Hematopoietic multipotent progenitor cell (in vitro differentiated cells): ENCODE measurements at regions not wholly inside any gene's neighbourhood (a gene's known extent, or its start where the extent isn't known, plus 50 kb on each side); places are given as distances from the start of the nearest gene placed in this dataset.
"Not testable (repeated sequence)": the region's sequence is repeated elsewhere in the genome, so short reads cannot be mapped to it uniquely, and the experiment has no call there.

Source experiments
- DNase-seq, 3 donors: peaks; one replicate each; pipeline ENCODE4 v3.0.0-alpha.2; 2011 to 2015; ENCODE audit warnings: low read depth in 2 of 3, low spot score in 2 of 3

DNA sequence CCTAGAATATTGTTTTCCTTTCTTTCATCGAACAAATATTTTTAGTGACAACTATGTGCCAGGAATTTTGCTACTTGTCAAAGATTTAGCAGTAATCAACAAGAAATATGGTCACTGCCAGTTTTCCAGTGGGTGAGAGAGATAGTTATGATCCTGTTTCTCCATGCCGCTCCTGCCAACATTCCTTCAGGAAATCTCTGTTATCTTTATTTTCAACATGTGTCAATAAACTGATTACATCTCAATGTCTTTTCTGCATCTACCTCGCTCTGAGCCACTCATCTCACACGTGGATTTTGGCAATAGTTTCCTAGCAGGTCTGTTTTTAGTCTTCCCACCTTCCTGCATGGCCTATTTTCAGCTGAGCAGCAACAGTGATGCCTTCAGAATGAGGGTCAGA lies 650.0 kb upstream of the STXBP6 start:
- DNase-seq = no peak

DNA sequence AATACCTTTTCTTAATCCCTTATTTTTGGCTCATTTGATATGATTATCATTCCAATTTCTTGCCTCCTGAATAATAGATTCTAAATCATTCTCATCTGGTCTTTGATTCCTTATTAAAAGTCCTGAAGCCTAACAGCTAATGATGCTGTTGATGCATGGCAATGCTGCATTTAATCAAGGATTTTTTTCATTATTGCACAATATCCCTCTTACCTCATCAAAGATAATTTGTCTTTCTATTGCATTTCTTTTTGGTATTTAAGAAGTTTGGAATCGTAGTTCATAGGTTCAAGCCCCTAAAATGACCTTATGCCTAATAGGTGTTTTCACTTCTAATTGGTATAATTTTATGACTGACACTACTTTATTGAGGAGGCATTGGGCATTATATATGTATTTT lies 648.2 kb upstream of the STXBP6 start:
- DNase-seq = no peak

DNA sequence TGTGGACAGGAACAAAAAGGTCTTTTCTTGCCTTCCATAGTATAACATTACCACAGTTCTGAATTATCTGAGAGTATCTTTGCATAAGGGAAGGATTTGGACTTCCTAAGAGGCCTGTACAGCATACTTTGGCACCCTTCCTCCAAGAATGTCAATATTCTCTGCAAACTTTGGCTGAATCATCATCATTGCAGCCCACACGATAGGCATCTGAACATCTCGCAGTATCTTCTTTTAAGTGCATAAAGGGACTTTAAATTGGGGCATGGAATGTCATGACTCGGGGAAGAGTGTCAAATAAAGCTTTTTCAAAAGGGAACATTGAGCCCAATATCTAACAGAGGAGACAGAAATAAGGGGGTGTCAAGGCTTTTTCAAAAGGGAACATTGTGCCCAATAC lies 646.2 kb upstream of the STXBP6 start:
- DNase-seq = no peak

DNA sequence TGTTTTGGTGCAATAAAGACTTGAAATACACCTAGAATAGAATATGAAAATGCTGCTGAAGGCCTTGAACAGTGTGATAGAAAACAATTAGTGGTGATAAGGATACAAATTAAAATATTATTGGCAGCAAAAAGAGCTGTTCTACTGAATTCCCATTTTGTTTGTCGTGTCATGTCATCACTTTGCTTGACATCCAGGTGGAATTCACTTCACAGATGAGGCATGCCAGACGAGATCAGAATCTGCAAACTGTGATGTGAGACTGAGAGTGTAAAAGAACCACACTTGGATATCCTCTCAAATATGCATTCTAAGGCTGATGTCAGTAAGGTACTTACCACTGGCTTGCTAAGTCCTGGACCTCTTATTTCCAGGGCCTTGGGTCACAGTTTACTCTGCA lies 635.1 kb upstream of the STXBP6 start:
- DNase-seq = no peak

DNA sequence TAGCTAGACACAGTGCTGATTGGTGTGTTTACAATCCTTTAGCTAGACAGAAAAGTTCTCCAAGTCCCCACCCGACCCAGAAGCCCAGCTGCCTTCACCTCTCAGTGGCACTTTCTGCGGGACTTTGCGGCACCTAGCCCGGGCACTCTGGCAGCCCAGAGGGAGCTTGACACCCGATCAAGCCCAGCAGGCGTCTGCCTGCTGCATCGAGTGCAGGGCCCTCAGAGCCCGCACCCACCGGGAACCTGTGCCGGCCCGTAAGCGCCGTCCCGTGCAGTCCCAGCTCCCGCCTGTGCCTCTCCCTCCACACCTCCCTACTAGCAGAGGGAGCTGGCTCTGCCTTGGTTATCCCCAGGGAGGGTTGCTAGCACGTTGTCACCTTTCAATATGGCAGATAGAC lies 631.0 kb upstream of the STXBP6 start:
- no peak for DNase-seq

DNA sequence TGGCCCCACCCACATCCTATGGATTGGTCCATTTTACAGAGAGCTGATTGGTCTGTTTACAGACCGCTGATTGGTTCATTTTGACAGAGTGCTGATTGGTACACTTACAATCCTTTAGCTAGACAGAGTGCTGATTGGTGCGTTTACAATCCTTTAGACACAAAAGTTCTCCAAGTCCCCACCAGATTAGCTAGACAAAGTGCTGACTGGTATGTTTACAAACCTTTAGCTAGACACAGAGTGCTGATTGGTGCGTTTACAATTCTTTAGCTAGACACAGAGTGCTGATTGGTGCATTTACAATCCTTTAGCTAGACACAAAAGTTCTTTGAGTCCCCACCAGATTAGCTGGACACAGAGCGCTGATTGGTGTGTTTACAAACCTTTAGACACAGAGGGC lies 630.6 kb upstream of the STXBP6 start:
- not testable (repeated sequence) for DNase-seq

DNA sequence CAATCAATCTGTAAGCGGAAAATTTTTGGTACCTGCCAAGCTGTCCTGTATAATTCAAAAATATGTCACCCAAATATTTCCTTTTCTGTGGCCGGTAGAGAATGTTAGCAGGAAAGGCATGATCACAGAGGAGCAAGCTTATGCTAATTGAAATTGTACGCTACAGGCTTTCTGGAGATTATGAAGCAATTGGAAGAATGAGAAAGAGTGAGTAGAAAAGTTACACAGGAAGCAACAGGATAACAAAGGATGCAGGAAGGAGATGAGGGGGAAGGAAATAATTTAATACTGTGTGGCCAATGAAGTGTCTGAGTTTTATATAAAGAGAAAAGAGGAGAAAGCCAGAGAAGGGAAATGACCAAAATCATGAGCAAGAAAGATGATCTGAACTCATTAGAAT lies 627.2 kb upstream of the STXBP6 start:
- no peak for DNase-seq

DNA sequence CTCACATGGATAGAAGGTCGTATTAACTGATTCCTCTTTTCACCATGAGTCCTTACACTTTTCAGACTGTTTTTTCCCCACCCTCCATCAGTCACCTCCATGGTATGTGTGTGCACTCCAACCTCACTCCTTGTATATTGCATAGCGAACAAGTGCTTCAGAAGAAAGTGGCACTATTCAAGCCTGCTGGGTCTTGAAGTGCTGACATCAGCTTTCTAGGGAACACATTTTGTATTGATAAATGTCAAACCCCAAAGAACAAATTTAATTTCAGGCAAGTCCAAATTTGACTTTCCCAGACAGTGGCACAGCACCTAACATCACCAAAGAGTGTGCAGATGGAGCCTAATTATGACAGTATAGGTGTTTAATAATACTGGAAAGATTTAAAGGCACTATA lies 617.4 kb upstream of the STXBP6 start:
- no peak for DNase-seq

DNA sequence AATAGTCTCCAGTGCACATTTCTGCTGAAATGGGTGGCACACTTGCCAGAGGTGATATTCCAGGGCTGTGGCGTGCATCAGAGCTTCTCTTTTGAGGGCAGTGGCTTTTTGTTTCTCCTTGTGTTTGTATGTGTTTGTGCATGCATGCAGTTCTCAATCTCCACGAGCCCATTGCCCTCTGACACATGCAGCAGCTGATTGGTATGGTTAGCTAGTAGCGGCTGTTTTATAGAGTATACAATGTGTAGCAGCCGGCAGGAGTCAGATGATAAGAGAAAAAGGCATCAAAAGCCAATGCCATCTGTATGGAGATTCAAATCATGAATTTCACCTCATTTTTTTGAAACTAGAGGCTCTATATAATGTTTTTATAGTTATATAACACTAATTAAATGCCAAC lies 616.9 kb upstream of the STXBP6 start:
- no peak for DNase-seq

DNA sequence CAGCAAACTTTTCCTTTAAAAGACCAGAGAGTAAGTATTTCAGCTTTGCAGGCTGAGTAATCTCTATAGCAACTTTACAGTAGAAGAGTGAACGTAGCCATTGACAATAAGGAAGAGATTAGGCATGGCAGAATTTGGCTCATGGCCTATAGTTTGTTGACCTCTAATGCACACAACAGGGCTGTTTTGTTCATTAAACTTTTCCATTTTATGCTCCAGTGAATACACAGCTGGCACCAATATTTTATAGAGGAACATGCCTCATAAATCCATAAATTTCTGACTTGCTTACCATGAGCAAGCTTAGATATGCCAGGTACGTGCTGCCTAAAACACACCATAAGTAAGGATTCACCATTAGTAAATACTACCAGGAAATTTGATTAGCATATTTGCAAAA lies 609.0 kb upstream of the STXBP6 start:
- no peak for DNase-seq

DNA sequence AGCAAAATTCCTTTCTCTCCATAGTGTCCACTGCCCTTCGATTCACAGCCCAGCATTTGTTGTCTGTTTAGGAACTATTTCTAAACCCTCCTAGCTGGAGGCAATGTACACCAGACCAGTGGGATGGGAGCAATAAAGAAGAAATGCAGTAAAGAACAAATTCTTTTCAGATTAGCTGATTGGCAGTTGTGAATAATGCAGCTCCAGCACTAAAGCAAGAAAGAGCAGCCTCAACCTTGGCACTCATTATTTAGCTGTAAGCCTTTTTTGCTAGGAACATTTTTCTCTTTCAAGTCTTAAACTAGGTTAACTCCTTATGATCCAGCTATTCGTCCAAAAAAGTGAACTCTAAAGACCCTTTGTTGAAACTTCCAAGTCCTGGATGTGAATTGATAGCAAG lies 580.5 kb upstream of the STXBP6 start:
- no peak for DNase-seq

DNA sequence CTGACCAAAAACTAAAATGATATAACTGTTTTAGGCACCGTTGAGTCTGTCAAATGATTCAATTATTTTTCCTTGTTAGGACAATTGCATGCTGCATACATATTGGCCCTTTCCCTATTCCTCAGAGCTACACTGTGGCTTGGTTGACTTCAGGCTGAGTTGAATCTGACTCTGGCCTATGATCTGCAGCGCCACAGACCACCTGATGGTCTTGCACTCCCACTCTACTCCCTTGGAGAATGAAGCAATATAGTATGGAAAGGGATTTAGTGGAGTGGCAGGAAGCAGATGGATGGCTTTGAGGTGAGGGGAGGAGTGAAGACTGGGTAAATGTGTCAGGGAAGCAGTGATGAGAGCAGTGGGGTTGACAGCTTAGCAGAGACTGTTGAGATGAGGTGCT lies 579.0 kb upstream of the STXBP6 start:
- no peak for DNase-seq

DNA sequence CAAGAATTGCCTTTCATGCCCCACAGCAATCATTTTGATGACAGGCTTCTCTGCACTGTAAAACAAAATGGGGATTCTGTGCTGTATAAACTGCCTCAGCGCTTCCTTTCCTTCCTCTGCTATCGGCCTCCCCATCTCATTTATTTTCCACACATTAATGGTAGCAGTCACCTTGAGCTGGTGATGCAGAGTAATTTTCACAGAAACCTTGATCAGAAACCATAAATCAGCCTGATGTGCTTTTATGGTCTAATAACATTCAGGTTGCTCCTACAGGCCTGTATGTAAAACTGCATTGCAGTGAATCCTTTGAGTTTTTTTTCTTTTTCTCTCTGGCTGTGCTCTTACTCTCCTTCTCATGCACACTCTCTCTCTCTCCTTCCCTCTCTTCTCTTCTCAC lies 578.4 kb upstream of the STXBP6 start:
- DNase-seq = no peak

DNA sequence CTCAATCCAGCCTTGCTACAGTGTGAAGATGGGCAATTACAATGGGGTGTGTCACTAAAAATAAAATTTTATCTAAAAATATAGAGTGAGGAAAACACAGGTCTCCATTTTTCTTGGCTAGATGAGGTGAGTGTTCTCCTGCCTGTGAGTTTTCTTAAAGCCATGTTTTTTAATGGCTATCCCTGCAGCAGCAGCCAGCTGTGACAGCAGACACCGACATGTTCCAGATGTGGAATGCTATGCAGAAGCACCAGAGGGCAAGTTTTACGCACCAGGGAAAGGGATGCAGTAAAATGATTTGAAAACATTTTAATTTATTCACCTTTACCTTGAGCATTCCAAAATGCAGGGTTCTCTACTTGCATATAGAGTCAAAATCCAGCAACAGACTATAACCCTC lies 577.0 kb upstream of the STXBP6 start:
- DNase-seq = no peak

DNA sequence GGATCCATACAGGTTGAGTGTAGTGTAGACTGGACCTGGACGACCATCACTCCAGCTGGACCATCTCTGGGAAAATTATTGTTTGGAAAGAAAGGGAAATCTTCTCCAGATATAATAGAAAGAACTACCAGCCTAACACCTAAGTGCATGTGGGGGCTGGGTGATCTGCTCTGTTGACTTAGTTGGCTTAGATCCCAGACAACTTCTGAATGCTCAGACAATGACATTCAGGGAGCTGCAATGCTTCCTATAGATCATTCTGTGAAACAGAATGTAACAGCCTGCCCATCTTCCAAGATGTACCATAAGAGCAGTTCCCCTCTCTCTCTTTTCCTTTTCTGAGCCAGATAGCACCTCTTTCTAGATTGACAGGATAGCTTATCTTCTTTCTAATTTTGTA lies 572.8 kb upstream of the STXBP6 start:
- DNase-seq = no peak

DNA sequence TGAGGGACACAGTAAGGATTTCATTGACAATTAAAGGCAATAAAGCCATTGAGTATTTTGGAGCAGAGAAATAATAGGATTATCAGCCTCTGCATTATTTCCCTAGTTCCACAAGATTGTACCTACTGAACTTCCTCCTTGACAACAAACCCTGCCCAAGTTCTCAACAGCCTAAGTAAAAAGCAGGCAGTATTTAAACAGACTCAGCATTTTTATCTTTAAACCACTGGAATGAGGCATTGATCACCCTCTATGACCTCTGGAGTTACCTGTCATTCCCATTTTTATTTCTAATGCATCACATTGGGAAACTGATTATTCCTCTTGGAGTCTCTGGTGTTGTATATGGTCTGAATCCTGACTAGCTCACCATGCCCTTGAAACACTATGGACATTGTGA lies 570.6 kb upstream of the STXBP6 start:
- DNase-seq = no peak

DNA sequence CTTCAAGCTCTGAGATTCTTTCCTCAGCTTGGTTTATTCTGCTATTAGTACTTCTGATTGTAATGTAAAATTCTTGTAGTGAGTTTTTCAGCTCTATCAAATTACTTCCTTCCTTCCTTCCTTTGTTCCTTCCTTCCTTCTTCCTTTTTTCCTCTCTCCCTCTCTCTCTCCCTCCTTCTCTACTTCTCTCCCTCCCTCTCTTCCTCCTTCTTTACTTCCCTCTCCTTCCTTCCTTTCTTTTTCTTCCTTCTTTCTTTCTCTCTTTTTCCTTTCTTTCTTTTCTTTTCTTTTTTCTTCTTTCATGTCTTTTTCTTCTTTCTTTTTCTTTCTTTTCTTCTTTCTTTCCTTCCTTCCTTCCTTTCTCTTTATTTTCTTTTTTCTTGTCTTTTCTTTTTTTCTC lies 565.2 kb upstream of the STXBP6 start:
- DNase-seq = no peak

DNA sequence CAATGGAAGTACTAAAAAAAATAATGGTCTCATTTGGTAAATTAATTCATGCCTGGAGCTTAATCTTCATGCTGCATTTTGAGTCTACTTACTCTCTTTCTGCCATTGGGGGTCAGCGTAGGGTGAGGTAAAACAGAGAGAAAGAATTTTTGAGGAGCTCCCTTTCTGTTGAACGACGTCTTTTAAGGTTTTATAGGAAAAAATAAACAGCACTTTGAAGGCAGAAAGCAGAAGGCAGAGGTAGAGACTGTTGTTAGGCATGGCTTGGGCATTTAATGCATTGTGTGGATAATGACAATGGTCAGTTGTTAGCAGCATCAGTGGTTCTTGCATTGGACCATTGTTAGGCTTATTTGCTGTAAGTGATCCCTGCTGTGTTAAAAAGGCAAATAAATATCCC lies 557.2 kb upstream of the STXBP6 start:
- DNase-seq = no peak

DNA sequence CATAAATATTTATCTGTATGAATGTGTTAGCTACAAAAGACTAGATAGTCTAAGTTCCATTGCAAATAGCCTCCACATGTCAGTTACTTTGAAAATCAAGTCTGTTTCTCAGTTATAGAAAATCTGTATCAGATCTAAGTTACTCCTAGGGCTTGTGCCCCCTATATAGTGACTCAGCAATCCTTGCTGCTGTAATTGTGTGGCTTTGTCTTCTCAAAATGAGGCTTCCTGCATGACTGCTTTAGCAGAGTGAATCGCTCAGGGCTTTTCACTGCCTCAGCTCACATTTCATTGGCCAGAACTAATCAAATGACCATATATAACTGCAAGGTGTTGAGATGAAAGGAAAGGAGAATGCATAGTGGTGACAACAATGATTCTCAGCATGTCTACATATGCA lies 552.2 kb upstream of the STXBP6 start:
- no peak for DNase-seq

DNA sequence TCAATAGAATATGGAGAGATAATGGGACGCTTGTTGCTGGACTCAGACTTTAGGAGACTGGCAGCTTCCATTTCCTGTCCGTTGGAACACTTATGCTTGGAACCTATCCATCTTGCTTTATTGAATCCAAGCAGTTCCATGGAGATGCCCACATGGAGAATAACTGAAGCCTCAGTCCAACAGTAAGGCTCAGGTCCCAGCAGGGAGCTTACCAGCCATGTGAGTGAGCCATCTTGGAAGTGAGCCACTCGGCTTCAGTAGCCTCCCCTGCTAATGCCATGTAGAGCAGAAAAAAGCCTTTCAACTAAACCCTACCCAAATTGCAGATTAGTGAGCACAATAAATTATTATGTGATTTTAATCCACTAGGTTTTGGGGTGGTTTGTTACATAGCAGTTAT lies 538.8 kb upstream of the STXBP6 start:
- no peak for DNase-seq

DNA sequence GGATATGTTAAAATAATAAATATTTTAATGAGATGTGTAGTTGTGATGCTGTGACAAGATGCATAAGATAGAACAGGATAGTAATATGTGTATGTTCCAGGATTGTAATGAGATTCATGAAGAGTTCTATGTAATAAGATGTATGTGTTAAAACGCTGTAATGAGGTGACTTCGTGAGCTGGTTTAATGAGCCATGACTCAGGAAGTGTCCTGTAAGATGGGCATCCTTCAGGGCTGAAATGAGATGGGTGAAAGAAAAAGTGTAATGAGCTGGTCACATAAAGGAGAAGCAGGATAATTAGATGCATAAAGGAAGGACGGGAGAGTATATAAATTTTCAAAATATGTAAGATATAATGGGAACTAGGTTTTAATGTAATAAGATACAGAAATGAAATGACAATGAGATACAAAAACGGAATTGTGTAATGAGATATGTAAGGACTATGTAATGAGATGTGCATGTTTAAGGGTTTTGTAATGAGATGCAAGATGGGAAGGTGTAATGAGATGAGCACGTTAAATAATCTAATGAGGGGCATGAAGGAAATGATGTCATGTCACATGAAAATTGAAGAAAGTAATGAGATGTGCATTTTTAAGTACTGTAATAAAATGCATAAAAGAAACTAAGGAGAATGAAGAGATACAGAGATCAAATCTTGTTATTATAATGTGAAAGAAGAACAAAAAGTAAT lies 524.8 kb upstream of the STXBP6 start:
- DNase-seq = no peak

DNA sequence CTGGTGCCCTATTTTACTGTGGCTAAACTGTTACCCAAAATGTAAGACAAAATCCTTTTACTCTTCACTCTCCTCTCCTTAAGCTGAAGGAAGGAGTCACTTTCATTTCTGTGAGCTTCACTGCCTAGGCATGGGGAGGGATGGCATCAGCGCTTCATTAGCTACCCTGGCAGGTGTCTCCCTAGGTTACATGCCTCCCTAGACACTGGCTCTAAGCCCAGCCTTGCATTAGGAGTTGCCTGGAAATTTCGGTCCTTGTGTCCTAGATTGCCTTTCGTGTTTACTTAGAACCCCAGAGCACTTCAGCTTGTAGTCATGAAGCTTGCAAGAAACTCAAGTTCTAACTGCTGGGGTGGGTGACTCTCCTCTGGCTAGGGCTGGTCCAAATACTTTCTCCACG lies 520.5 kb upstream of the STXBP6 start:
- DNase-seq = no peak

DNA sequence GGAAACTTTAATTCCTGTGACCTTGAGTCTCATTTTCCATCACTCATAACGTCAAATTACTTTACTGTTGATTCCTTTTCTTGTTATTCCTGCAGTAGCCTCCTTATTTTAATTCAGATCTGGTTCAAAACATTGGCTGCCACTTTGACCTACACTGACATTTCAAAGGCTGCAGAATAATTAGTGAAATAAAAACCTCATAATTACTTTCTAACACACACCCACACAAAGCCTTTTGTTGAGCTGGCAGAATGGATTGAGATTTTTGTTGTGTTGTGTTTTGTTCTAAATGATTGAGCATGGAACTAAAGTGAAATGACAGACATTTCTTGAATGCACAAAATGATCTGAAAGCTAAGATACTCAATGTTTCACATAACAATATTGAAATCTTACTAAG lies 507.5 kb upstream of the STXBP6 start:
- no peak for DNase-seq
